GM19395 (cell line): ENCODE measurements at regions not wholly inside any gene's neighbourhood (a gene's known extent, or its start where the extent isn't known, plus 50 kb on each side); places are given as distances from the start of the nearest gene placed in this dataset.
"Not testable (repeated sequence)": the region's sequence is repeated elsewhere in the genome, so short reads cannot be mapped to it uniquely, and the experiment has no call there.

ENCODE experiments used
- ATAC-seq: cut with Tn5 transposase; IDR thresholded peaks from one replicate; pipeline ENCODE4 v1.9.1; 2021; ENCODE audit warnings: mild to moderate bottlenecking, moderate library complexity; ENCODE audit not compliant: unreplicated experiment

- not testable (repeated sequence) for ATAC-seq
Measured at GRCh38 chr1:157196670-157197456, 58.7 kb upstream of the ETV3 start.

GRCh38 chr1:157196245-157196543 lies 58.0 kb upstream of the ETV3 start:
- no peak for ATAC-seq

GRCh38 chr1:157195521-157196244 lies 57.5 kb upstream of the ETV3 start:
- ATAC-seq = no peak

GRCh38 chr1:157194731-157195520 lies 56.7 kb upstream of the ETV3 start:
- no peak for ATAC-seq

- no peak for ATAC-seq
Measured at GRCh38 chr1:157193702-157194391, 55.7 kb upstream of the ETV3 start.

GRCh38 chr1:157193219-157193618 lies 55.0 kb upstream of the ETV3 start:
- no peak for ATAC-seq

GRCh38 chr1:157189986-157190982 lies 52.1 kb upstream of the ETV3 start:
- no peak for ATAC-seq

- ATAC-seq = no peak
Measured at GRCh38 chr1:157189096-157189495, 50.9 kb upstream of the ETV3 start.
